Natural killer cell treated with Interleukin-12 subunit alpha and Interleukin-12 subunit beta and Interleukin-15 and Interleukin-18, amount 100 ng/mL, for 72 hours (primary cell): ENCODE measurements at regions not wholly inside any gene's neighbourhood (a gene's known extent, or its start where the extent isn't known, plus 50 kb on each side); places are given as distances from the start of the nearest gene placed in this dataset.
"Not testable (repeated sequence)": the region's sequence is repeated elsewhere in the genome, so short reads cannot be mapped to it uniquely, and the experiment has no call there.

Experiments
- ATAC-seq, 2 donors: fragments of 150-1000 bp; cut with Tn5 transposase in 1 of 2; sonication (Bioruptor Pico), chemical (Tn5 transposase) in 1 of 2; 2 replicates each; pipeline ENCODE4 v1.10.0; 2021
- DNase-seq: peaks from one replicate; pipeline ENCODE4 v3.0.0; 2022; ENCODE audit warnings: low spot score
- H3K27ac Mint-ChIP-seq, 2 donors: 1 replicate in 1 of 2; 2 replicates in 1 of 2; pipeline ENCODE4 v1.8.0; 2022; ENCODE audit warnings: mixed read lengths in 2 of 2, mild to moderate bottlenecking in 1 of 2, moderate library complexity in 1 of 2
- H3K27me3 Mint-ChIP-seq, 2 donors: 1 replicate in 1 of 2; 2 replicates in 1 of 2; pipeline ENCODE4 v1.8.0; 2022; ENCODE audit warnings: mixed read lengths in 2 of 2
- H3K36me3 Mint-ChIP-seq: one replicate; pipeline ENCODE4 v1.8.0; 2022; ENCODE audit warnings: mixed read lengths
- H3K4me1 Mint-ChIP-seq, 2 donors: 1 replicate in 1 of 2; 2 replicates in 1 of 2; pipeline ENCODE4 v1.8.0; 2022; ENCODE audit warnings: low read depth in 2 of 2, mixed read lengths in 2 of 2, mild to moderate bottlenecking in 1 of 2
- H3K4me3 Mint-ChIP-seq: one replicate; pipeline ENCODE4 v1.8.0; 2022; ENCODE audit warnings: mixed read lengths
- H3K9me3 Mint-ChIP-seq: 2 replicates; pipeline ENCODE4 v1.8.0; 2022; ENCODE audit warnings: mixed read lengths

DNA sequence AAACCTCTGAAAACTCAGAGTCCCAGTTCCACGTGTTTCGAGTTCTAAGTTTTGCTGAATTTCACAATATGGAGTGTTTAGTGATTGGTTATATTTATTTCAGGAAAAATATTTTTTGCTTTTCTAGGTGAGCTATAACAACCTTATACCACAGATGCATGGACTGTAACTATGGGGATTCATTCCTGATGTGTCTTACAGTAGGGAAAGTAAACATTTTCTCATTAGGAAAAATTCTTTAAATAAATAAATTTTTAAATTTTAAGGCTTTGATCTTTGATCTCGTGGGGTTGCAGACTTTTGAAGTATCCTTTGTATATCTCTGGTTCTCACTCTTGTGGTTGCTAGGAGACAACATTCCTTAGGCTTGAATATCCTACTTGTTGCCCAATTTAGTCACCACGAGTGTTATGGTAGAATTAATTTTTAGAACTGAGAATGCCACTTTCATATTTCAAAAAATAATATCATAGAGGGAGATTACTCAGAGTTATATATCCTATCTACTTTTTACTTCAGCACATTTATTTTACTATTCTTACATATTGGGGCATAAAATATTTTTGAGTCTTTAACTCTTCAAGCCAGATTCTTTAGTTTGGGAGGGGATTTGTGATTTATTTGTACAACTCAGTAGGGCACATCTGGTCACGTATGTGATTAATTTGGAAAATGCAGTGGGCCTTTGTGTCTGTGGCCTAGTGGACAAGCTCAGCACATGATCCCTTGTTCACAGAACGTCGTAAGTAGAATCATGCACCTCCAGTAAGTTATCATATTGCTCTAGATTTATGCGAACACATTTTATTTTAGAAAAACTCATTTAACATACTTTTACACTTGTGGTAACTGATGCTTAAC lies 224.0 kb downstream of the TTC6 start:
- no peaks in the 10 kb centered on the region for H3K4me1 Mint-ChIP-seq

DNA sequence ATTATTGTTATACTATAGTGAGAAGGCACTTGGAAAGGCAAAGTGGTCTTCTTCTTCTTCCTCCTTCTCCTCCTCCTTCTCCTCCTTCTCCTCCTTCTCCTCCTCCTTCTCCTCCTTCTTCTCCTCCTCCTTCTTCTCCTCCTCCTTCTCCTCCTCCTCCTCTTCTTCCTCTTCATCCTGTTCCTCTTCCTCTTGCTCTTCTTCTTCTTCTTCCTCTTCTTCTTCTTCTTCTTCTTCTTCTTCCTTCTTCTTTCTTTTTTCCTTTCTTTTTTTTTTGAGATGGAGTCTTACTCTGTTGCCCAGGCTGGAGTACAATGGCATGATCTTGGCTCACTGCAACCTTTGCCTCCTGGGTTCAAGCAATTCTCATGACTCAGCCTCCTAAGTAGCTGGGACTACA lies 225.4 kb downstream of the TTC6 start:
- H3K36me3 Mint-ChIP-seq, ATAC-seq, H3K27me3 Mint-ChIP-seq, H3K27ac Mint-ChIP-seq, H3K4me1 Mint-ChIP-seq, H3K4me3 Mint-ChIP-seq, DNase-seq, H3K9me3 Mint-ChIP-seq: not testable (repeated sequence)

More for the DNA sequence above, 224.0 kb downstream of the TTC6 start:
- H3K4me3 Mint-ChIP-seq, result no peak overlapping the region
- no peaks in the 10 kb centered on the region for H3K36me3 Mint-ChIP-seq
- no peak overlapping the region for H3K27ac Mint-ChIP-seq
- peaks cover 2% of the 10 kb centered on the region for H3K9me3 Mint-ChIP-seq
- DNase-seq (no peak), ATAC-seq (no peak)
- H3K27me3 Mint-ChIP-seq, result no peaks in the 10 kb centered on the region

DNA sequence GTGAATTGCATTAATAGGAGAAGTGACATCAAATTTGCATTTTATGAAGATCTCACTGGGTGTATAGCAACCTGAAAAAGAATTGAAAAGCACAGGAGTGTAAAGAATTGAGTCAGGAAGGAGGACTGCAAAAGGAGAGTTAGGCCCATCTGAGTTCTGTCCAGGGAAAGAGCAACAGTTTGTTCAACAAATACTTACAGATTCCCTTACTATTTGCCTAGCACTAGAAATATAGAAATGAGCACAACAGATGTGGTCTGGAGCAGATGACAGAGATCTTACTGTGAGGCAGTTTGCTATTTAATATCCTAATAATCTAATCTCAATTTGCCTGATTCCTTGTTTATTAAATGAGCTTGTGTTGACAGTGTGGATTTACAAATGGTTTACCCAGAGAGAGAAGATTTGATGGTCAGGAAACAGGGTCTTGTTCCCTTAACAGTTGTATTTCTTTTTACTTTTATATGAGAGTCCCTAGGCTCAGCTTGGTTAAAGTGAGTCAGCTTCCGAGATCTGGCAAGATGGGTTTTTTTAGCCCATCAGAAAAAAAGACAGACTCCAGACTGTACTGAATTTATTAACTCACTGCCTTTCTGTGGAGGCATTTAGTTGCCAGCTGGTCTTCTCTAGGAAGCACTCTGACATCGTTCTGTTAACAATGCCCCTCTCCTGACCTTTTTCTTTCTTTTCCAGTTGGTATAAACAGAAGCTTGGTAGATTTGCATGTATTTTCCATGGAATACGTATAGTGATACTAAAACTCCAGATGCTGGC lies 229.7 kb downstream of the TTC6 start:
- H3K4me1 Mint-ChIP-seq, result no peaks in the 10 kb centered on the region

DNA sequence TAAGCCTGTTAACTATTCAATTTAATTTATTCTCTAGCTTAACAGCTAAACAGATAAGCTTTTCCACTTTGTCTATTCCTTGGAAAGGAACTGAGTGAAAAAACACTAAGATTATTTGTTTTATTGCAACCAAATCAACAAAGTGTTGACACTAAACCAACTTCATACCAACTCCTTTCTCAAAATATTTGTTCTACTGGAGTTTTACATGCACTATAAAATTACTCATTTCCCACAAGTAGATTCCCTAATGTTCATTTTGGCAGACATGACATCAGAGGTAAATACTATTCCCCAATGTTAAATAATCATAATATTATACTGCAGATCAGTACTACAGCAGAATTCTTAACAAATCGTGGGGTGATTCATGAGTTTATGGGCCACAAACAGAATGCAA lies 231.4 kb downstream of the TTC6 start:
- Mint-ChIP-seq H3K4me1 (no peaks in the 10 kb centered on the region), H3K27me3 (no peaks in the 10 kb centered on the region), H3K9me3 (peaks cover 6% of the 10 kb centered on the region), H3K4me3 (no peak overlapping the region), H3K36me3 (peaks cover 10% of the 10 kb centered on the region), H3K27ac (no peak overlapping the region)
- DNase-seq (no peak), ATAC-seq (no peak)

More for the DNA sequence above, 229.7 kb downstream of the TTC6 start:
- DNase-seq (no peak), ATAC-seq (no peak)
- Mint-ChIP-seq H3K36me3 (no peaks in the 10 kb centered on the region), H3K4me3 (no peak overlapping the region), H3K9me3 (peaks cover 1% of the 10 kb centered on the region), H3K27me3 (no peaks in the 10 kb centered on the region), H3K27ac (no peak overlapping the region)

DNA sequence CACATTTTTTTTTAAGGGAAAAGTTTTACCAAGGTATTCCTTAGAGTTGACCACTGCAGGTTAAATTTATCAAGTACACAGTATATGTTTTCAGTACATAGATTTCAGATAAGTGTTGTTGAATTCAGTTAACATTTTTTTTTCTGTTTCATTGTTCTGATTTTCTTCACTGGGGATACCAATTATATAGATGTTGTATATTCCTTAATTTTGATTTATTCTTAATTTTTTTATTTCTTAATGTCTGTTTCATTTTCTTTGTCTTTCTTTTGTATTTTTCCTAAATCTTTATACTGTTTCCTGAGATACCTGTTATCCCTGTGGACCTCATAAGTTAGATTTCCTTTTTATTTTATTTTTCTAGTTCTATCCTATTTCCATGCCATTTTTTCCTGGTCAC lies 234.8 kb downstream of the TTC6 start:
- H3K4me1 Mint-ChIP-seq, result no peaks in the 10 kb centered on the region
- H3K27me3 Mint-ChIP-seq, result no peaks in the 10 kb centered on the region
- no peak overlapping the region for H3K4me3 Mint-ChIP-seq
- ATAC-seq (no peak), DNase-seq (no peak)
- H3K9me3 Mint-ChIP-seq, result peaks cover 14% of the 10 kb centered on the region
- H3K27ac Mint-ChIP-seq, result no peak overlapping the region
- peaks cover 20% of the 10 kb centered on the region for H3K36me3 Mint-ChIP-seq

DNA sequence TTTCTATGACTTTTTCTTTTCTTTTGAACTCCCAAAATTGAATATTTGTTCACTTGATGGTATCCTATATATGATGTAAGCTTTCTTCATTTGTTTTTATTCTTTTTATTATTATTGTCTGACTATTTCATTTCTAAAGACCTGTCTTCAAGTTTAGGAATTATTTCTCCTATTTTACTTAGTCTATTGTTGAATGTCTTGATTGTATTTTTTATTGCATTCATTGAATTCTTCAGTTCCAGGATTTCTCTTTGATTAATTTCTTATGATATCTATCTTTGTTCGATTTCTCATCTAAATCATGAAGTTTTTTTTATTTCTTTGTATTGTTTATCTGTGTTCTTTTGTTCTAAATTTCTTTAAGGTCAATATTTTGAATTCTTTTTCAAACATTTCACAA lies 238.8 kb downstream of the TTC6 start:
- Mint-ChIP-seq H3K27ac (no peak overlapping the region), H3K27me3 (no peaks in the 10 kb centered on the region), H3K9me3 (peaks cover 26% of the 10 kb centered on the region), H3K4me3 (no peak overlapping the region), H3K4me1 (no peaks in the 10 kb centered on the region), H3K36me3 (peaks cover 20% of the 10 kb centered on the region)
- ATAC-seq (no peak), DNase-seq (no peak)

DNA sequence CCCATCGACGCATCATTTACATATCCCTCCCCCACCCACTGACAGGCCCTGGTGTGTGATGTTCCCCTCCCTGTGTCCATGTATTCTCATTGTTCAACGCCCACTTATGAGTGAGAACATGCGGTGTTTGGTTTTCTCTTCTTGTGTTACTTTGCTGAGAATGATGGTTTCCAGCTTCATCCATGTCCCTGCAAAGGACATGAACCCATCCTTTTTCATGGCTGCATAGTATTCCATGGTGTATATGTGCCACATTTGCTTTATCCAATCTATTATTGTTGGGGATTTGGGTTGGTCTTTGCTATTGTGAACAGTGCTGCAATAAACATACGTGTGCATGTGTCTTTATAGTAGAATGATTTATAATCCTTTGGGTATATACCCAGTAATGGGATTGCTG lies 243.3 kb downstream of the TTC6 start:
- H3K9me3 Mint-ChIP-seq, result peaks cover 22% of the 10 kb centered on the region
- not testable (repeated sequence) for ATAC-seq, H3K36me3 Mint-ChIP-seq, H3K27ac Mint-ChIP-seq, H3K4me3 Mint-ChIP-seq, H3K4me1 Mint-ChIP-seq, H3K27me3 Mint-ChIP-seq, DNase-seq

DNA sequence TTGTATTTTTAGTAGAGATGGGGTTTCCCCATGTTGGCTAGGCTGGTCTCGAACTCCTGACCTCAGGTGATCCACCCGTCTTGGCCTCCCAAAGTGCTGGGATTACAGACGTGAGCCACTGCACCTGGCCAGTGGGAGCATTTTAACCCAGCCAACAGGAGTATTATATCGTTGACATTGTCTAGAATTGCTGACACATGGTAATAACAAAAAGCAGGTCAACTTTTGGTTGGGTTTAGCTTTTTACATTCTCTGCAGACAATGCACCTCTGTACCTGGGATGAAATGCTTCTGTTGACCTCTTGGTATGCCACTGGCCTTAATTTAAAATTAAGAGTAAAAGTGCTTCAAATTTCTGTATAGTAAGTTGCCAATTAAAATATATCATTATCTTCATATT lies 245.6 kb downstream of the TTC6 start:
- H3K27me3 Mint-ChIP-seq, DNase-seq, H3K36me3 Mint-ChIP-seq, H3K4me1 Mint-ChIP-seq, H3K27ac Mint-ChIP-seq, ATAC-seq, H3K4me3 Mint-ChIP-seq: not testable (repeated sequence)
- H3K9me3 Mint-ChIP-seq, result peaks cover 16% of the 10 kb centered on the region

DNA sequence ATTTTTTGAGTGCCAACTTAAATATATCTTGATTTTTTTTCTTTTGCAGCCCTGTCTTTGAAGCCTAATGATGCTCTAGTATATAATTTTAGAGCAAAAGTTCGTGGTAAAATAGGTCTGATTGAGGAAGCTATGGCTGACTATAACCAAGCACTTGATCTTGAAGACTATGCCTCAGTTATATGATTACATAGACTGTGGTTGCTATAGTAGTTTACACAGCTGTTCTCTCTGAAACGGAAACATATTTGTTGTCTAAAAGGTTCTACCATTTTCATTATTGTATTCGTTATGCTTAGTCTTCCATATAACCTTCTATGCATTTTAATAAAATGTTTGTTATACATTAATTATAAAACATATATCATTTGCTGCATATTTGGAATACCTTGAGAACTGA lies 246.7 kb downstream of the TTC6 start:
- Mint-ChIP-seq H3K9me3 (peaks cover 15% of the 10 kb centered on the region), H3K4me3 (no peak overlapping the region), H3K27me3 (no peaks in the 10 kb centered on the region), H3K4me1 (no peaks in the 10 kb centered on the region), H3K27ac (no peak overlapping the region), H3K36me3 (no peaks in the 10 kb centered on the region)
- DNase-seq (no peak), ATAC-seq (no peak)

DNA sequence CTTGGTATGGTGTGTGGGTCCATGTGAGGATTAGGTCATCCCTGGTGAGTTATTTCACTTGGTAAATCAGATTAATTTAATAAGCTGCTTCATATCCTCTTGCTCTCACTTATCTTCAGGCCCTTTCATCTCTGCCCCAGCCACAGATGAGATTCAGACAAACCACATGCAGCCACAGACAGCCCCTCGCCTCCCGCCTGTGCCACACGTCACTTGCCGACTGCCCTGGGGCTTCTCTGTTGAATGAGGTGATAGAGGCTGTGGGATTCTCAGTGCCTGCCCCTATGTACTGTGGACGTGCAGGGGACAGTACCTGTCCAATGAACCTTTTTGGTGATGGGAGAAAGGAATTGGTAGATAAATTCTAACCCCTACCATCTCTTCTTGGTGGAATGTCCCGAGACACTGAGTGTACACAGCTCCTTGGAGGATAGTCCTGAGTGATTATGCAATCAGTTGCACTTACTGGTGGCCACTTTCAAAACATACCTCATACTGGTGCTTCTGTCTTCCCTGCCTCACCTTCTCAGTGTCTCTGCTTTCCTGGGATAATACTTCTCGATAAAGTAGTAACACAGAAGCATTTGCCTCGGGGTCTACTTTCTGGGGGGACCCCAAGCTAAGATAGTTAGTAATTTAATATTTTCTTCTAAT lies 248.7 kb downstream of the TTC6 start:
- ATAC-seq (no peak), DNase-seq (no peak)
- no peaks in the 10 kb centered on the region for H3K36me3 Mint-ChIP-seq
- no peak overlapping the region for H3K27ac Mint-ChIP-seq
- peaks cover 8% of the 10 kb centered on the region for H3K9me3 Mint-ChIP-seq
- no peak overlapping the region for H3K4me3 Mint-ChIP-seq
- H3K4me1 Mint-ChIP-seq, result no peaks in the 10 kb centered on the region
- peaks cover 0 to 2% of the 10 kb centered on the region in 2 donors for H3K27me3 Mint-ChIP-seq

DNA sequence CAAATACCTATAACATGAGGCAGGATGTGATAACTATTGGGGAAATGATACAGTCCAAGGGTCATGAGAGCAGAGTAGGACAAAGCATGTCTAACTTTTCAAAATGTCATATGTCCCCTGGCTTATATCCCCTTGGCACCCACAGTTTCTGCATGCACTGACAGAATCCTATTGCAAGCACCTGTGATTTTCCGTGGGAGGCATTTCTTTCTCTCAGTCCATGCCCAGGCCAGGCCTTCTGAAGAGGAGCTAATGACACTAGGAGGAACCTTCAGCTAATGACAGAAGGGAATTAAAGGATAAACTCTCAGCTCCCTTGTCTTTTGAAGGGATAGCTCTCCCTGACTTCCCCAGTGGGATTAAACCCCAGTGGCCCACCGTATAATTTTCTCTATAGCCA lies 249.2 kb downstream of the TTC6 start:
- Mint-ChIP-seq H3K36me3 (no peaks in the 10 kb centered on the region), H3K9me3 (peaks cover 4% of the 10 kb centered on the region), H3K4me1 (no peaks in the 10 kb centered on the region), H3K27ac (no peak overlapping the region), H3K27me3 (peaks cover 0 to 2% of the 10 kb centered on the region in 2 donors), H3K4me3 (no peak overlapping the region)
- DNase-seq (no peak), ATAC-seq (no peak)

DNA sequence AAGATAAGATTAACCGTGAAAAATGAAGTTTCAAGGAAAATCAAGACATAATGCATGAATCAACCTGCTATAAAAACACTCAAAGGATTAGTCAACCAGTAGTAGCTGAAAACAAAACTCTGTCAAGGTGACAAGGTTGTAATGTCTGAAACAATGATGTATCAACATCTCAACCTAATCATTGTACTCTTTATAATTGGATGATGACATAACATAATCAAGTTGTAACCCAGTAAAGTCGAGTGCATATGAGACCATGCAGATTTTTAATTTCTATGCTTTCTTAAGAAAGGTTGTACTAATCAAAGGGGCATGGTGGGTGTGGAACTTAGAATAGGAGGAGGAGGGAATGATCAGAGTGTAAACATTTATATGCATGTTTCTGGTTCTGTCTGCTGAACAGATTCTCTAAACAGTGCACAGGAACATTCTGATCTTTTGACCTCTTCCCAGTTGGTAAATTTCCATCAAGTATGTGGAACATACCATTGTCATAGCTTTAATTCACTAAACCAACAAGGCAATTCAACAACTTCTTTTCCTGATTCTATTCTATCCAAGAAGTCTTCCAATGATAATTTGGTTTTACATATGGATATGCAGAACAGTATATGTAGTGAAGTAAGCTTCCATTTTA lies 253.7 kb downstream of the TTC6 start:
- Mint-ChIP-seq H3K4me1 (no peaks in the 10 kb centered on the region), H3K9me3 (no peaks in the 10 kb centered on the region), H3K27ac (no peak overlapping the region), H3K27me3 (peaks cover 0 to 2% of the 10 kb centered on the region in 2 donors), H3K36me3 (no peaks in the 10 kb centered on the region), H3K4me3 (no peak overlapping the region)
- ATAC-seq (no peak), DNase-seq (no peak)

DNA sequence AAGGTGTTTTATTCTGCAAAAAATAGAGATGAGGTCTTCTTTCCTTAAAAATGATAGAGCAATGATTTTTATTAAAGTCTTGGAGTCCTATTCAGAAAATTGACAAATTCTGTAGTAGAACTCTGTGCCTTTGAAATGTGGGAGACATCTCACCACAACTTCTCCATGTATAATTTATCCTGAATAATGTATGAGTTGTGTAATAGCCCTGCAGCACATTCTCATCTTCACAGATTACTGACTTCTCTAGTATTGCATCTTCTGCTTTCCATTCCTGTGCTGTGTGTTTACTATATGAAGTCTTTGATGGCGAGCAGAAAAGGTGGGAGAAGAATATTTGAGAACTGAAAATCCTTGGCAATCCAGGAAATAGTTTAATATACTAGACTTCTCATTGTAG lies 255.6 kb downstream of the TTC6 start:
- Mint-ChIP-seq H3K9me3 (no peaks in the 10 kb centered on the region), H3K4me3 (no peak overlapping the region), H3K27ac (no peak overlapping the region), H3K36me3 (no peaks in the 10 kb centered on the region), H3K4me1 (no peaks in the 10 kb centered on the region), H3K27me3 (peaks cover 0 to 2% of the 10 kb centered on the region in 2 donors)
- ATAC-seq, result no peak
- no peak for DNase-seq
